Smooth muscle cell (in vitro differentiated cells): ENCODE measurements at regions not wholly inside any gene's neighbourhood (a gene's known extent, or its start where the extent isn't known, plus 50 kb on each side); places are given as distances from the start of the nearest gene placed in this dataset.

ENCODE experiments used
- DNase-seq: peaks from one replicate; lab custom pipeline; 2025; ENCODE audit not compliant: unreplicated experiment; lab: John Stamatoyannopoulos, UW
- H2AFZ ChIP-seq: fragments of 200-600 bp; sonication (generic); 2 replicates; pipeline ENCODE4 v1.6.0; 2016; ENCODE audit warnings: antibody characterized with exemption, low read depth, mild to moderate bottlenecking
- H3F3A ChIP-seq: fragments of 200-600 bp; sonication (generic); 2 replicates; pipeline ENCODE4 v1.6.0; 2017; ENCODE audit warnings: antibody characterized with exemption, low read depth
- H3K27ac ChIP-seq: fragments of 200-600 bp; sonication (generic); 2 replicates; pipeline ENCODE4 v1.5.1; 2016; ENCODE audit warnings: low read depth, mild to moderate bottlenecking
- H3K27me3 ChIP-seq: fragments of 200-600 bp; sonication (generic); 2 replicates; pipeline ENCODE4 v1.6.1; 2016; ENCODE audit warnings: low read depth, mild to moderate bottlenecking
- H3K36me3 ChIP-seq: fragments of 200-600 bp; sonication (generic); 2 replicates; pipeline ENCODE4 v1.5.1; 2016; ENCODE audit warnings: low read depth
- H3K4me1 ChIP-seq: fragments of 200-600 bp; sonication (generic); 2 replicates; pipeline ENCODE4 v1.5.1; 2016; ENCODE audit warnings: low read depth
- H3K4me2 ChIP-seq: fragments of 200-600 bp; sonication (generic); 2 replicates; pipeline ENCODE4 v1.6.0; 2016; ENCODE audit warnings: mild to moderate bottlenecking
- H3K4me3 ChIP-seq: fragments of 200-600 bp; sonication (generic); 2 replicates; pipeline ENCODE4 v1.5.1; 2016; ENCODE audit warnings: mild to moderate bottlenecking
- H3K79me2 ChIP-seq: fragments of 200-600 bp; sonication (generic); 2 replicates; pipeline ENCODE4 v1.6.0; 2016; ENCODE audit warnings: low read depth, mild to moderate bottlenecking
- H3K9ac ChIP-seq: fragments of 200-600 bp; sonication (generic); 2 replicates; pipeline ENCODE4 v1.6.0; 2016; ENCODE audit warnings: low read depth
- H3K9me3 ChIP-seq: fragments of 200-600 bp; sonication (generic); replicated peaks from 2 replicates; pipeline ENCODE4 v1.5.1; 2016; ENCODE audit warnings: low read depth
- H4K20me1 ChIP-seq: fragments of 200-600 bp; sonication (generic); 2 replicates; pipeline ENCODE4 v1.6.0; 2016; ENCODE audit warnings: low read depth
- WGBS: methylation state at CpG from one replicate; pipeline ENCODE4 v1.1.7; 2016; ENCODE audit warnings: low lambda C conversion rate; 5-methylcytosine and 5-hydroxymethylcytosine counted together
- TF ChIP-seq, protein P1 (sequence below): fragments of 200-600 bp; sonication (generic); IDR thresholded peaks from 2 replicates; pipeline ENCODE4 v1.5.1; 2017; ENCODE audit warnings: borderline replicate concordance, mild to moderate bottlenecking, antibody characterized with exemption; ENCODE audit not compliant: insufficient read depth, poor library complexity, severe bottlenecking

DNA sequence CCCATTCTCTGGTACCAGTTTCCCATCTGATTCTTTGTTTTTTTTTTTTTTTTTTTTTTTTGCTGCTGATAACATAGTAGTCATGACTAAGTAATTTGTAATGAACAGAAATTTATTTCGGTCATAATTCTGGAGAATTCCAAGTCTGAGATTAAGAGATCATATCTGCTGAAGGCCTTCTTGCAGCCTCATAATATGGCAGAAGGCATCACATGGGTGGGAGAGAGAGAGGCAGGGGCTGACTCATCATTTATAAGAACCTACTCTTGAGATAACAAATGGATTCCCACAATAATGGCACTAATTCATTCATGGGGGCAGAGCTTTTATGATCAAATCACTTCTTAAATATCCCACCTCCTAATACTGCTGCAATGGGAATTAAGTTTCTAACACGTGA, 1034.3 kb downstream of the STIM2 start:
- no peaks in the 10 kb centered on the region for H3K4me1 ChIP-seq
- TF ChIP-seq, protein P1, sequence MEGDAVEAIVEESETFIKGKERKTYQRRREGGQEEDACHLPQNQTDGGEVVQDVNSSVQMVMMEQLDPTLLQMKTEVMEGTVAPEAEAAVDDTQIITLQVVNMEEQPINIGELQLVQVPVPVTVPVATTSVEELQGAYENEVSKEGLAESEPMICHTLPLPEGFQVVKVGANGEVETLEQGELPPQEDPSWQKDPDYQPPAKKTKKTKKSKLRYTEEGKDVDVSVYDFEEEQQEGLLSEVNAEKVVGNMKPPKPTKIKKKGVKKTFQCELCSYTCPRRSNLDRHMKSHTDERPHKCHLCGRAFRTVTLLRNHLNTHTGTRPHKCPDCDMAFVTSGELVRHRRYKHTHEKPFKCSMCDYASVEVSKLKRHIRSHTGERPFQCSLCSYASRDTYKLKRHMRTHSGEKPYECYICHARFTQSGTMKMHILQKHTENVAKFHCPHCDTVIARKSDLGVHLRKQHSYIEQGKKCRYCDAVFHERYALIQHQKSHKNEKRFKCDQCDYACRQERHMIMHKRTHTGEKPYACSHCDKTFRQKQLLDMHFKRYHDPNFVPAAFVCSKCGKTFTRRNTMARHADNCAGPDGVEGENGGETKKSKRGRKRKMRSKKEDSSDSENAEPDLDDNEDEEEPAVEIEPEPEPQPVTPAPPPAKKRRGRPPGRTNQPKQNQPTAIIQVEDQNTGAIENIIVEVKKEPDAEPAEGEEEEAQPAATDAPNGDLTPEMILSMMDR: no peak
- H3K9ac ChIP-seq: no peak overlapping the region
- no peaks in the 10 kb centered on the region for H3F3A ChIP-seq
- H3K36me3 ChIP-seq: no peaks in the 10 kb centered on the region
- H2AFZ ChIP-seq: no peak overlapping the region
- no peaks in the 10 kb centered on the region for H3K27me3 ChIP-seq
- no peak overlapping the region for H3K4me2 ChIP-seq
- H3K9me3 ChIP-seq: no peaks in the 10 kb centered on the region
- H4K20me1 ChIP-seq: no peaks in the 10 kb centered on the region
- DNase-seq: no peak
- no peak overlapping the region for H3K4me3 ChIP-seq
- H3K27ac ChIP-seq: no peak overlapping the region
- WGBS: 88% methylated on average over 2 of the region's 2 CpGs
- H3K79me2 ChIP-seq: no peaks in the 10 kb centered on the region

DNA sequence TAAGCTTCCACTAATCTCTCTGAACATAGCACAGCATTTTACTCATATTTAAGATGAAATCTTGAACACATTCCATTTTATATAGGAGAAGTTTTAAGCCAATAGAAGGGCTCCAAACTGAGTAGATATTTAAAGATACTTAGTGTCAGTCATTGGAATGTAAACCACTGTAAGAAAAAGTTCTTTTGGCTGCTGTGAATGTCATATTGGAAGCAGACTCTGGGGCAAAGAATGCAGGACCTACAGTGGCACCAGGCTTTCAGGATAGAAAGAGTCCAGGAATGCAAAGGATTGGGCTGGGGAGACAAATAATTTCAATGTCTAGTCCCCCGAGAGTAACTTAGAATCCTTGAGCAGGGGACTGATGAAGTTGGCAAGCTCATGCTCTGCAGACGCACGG, 1047.7 kb downstream of the STIM2 start:
- no peak overlapping the region for H3K9ac ChIP-seq
- no peak overlapping the region for H2AFZ ChIP-seq
- DNase-seq: no peak
- H3K27ac ChIP-seq: no peak overlapping the region
- TF ChIP-seq, protein P1: no peak
- no peak overlapping the region for H3K4me2 ChIP-seq
- no peaks in the 10 kb centered on the region for H3F3A ChIP-seq
- H3K79me2 ChIP-seq: no peaks in the 10 kb centered on the region
- H3K27me3 ChIP-seq: no peaks in the 10 kb centered on the region
- 87% methylated on average over 3 of the region's 3 CpGs for WGBS
- H3K36me3 ChIP-seq: no peaks in the 10 kb centered on the region
- H4K20me1 ChIP-seq: no peaks in the 10 kb centered on the region
- H3K4me3 ChIP-seq: no peak overlapping the region
- no peaks in the 10 kb centered on the region for H3K9me3 ChIP-seq
- no peaks in the 10 kb centered on the region for H3K4me1 ChIP-seq

DNA sequence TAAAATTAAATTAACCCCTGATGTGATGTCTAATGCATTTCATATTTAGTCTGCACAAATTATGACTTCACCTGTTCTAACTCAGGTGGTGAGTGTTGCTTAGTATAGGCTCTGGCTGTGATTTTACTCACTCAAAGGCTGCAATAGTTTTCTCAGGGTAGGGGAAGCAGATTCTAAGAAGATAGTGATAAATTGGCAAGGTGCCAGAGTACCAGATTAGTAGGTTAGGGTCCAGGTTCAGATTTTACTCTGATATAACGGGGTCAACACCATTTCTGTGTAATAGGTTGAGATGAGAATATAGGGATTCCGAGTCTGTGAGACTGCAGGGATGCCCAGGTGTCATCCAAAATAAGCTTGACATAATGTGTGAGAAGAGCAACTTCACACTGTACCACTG, 1049.6 kb downstream of the STIM2 start:
- Histone ChIP-seq H3K79me2 (no peaks in the 10 kb centered on the region), H2AFZ (no peak overlapping the region), H3K4me3 (no peak overlapping the region), H3K27ac (no peak overlapping the region), H3K9me3 (no peaks in the 10 kb centered on the region), H4K20me1 (no peaks in the 10 kb centered on the region), H3F3A (no peaks in the 10 kb centered on the region), H3K27me3 (no peaks in the 10 kb centered on the region), H3K4me1 (no peaks in the 10 kb centered on the region), H3K36me3 (no peaks in the 10 kb centered on the region), H3K4me2 (no peak overlapping the region), H3K9ac (no peak overlapping the region)
- WGBS: 25% methylated on average over 2 of the region's 2 CpGs
- DNase-seq: no peak
- TF ChIP-seq, protein P1: no peak

DNA sequence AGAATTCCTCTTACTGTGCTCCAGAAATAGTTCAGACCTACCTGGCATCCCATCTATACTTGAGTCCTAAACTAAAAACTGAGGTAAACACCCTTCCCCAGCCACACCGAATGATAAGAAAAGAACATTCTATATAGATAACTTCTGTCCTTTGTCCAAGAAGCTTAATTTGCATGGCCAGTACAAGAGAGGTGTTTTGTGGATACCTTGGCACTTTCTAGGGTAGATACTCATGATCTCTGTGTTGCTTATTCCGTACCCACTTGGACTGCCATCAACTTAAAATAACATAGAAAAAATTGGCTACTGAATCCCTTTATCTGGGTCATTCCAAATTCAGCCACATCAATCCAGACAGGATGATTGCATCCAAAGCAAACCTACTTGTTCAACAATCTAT, 1050.4 kb downstream of the STIM2 start:
- Histone ChIP-seq H3K4me1 (no peaks in the 10 kb centered on the region), H3K9ac (no peak overlapping the region), H3K36me3 (no peaks in the 10 kb centered on the region), H3K4me3 (no peak overlapping the region), H3F3A (no peaks in the 10 kb centered on the region), H3K9me3 (no peaks in the 10 kb centered on the region), H2AFZ (no peak overlapping the region), H3K79me2 (no peaks in the 10 kb centered on the region), H3K27ac (no peak overlapping the region), H4K20me1 (no peaks in the 10 kb centered on the region), H3K27me3 (no peaks in the 10 kb centered on the region), H3K4me2 (no peak overlapping the region)
- TF ChIP-seq, protein P1: no peak
- DNase-seq: no peak
- 81% methylated on average over 2 of the region's 2 CpGs for WGBS
